HG03103 (cell line): ENCODE measurements at regions not wholly inside any gene's neighbourhood (a gene's known extent, or its start where the extent isn't known, plus 50 kb on each side); places are given as distances from the start of the nearest gene placed in this dataset.

ENCODE experiments used
- ATAC-seq: cut with Tn5 transposase; IDR thresholded peaks from one replicate; pipeline ENCODE4 v1.9.1; 2021; ENCODE audit warnings: low read depth; ENCODE audit not compliant: unreplicated experiment

DNA sequence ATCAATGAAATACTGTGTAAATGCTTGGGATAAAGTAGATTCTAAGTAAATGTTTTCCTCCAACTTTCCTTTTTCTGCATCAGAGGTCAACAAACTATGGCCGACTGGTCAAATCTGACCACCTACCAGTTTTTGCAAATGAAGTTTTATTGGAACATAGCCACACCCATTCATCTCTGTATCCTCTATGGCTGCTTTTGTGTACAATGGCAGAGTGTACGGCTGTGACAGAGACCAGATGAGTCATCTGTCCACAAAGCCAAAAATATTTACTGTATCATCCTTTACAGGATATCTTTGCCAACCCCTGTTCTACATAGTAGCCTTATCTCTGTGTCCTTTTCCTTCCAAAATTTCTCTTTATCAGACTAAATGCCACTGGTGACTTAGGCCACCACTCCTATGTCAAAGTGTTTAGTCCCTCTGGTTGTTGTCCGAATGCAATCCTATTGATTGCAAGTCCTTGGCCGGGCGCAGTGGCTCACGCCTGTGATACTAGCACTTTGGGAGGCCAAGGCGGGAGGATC is 218.4 kb upstream of the KLF4 start:
- no peak for ATAC-seq

GRCh38 chr9:107707428-107707837 is 217.9 kb upstream of the KLF4 start:
- ATAC-seq, result no peak

DNA sequence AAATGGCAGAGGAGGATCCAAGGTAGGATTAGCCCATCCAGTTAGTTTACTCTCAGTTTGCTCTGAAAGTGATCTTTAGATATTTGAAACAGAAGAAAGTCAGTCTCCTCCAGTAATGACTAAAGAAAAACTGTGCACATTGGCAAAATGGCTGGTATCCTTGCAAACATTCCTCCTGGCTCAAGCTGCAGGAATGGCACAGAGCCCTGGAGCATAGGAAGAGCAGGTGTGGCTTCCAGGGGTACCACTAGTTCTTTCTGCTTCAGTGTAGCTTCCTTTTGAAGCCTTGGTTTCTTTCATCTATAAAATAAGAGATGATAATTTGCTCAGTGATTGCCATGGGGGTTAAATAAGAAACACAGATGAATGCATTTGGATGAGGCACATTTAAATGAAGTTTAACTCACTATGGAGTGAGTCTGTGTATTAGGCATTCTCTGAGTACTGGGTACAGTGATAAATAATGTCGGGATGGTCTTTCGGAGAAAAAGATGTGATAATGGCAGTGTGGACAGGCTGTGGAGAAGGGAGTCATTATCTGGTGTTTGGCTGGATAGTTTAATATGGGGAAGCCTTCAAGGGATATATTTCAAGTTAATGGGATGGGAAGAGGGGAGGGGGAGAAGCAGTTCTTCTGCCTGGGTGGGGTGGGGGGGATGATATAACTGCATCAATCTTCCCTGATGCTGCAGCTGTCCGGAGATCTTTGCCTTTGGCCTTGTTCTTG is 217.3 kb upstream of the KLF4 start:
- ATAC-seq, result no peak

GRCh38 chr9:107705521-107705920 is 216.0 kb upstream of the KLF4 start:
- ATAC-seq, result no peak

- no peak for ATAC-seq
Measured at GRCh38 chr9:107704774-107705173, 215.2 kb upstream of the KLF4 start.

DNA sequence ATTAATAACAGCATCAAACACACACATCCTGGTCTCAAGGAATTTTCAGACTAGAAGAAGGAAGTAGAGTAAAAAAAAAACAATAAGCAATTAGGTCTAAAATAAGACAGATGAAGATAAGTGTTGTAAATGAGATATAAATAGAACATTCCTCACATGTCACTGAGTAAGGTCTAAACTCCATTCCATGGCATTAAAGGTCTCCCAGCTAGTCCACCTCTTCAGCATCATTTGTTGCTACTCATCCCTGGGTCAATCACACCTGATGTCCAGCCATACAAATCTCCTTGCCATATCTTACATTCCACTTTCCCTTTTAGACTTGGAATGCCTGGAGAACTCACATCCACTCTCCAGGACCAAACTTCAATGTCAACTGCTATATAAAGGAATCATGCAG is 214.1 kb upstream of the KLF4 start:
- ATAC-seq, result no peak

DNA sequence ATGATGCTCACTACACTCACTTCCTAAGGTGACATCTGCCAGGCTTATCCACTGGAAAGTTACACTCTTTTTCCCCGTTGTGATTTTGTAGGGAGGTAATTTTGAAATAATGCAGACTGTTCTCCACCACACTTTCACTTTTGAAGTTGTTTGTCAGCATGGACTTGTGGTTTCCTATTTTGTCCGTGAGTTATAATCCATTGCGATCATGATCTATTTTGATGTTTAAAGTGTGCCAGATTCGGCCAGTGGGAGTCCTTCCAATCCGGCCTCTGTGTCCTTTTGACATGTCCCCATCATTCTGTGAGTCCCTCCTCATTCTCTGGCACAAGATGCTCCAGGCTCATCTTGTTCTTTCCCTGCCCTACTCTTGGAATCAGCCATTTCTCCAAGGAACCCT is 211.3 kb upstream of the KLF4 start:
- ATAC-seq, result no peak

GRCh38 chr9:107699231-107699630 is 209.7 kb upstream of the KLF4 start:
- ATAC-seq, result no peak

DNA sequence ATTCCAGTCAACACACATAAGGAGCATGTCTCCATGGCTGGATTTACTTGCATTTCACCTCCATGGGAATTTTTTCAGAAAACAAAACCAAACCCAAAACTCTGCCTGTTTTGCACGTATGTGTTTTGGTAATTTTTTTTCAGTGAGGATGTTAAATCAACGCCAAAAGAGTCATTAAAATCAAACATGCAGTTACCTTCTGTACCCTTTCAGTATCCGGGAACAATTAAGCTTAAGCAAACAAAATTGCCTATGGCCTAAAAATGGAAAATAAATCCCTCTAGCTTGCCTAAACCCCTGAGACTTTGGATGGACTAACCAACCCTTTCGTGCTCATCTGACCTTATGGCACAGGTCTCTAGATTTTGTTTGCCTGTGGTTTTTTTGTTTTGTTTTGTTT is 209.2 kb upstream of the KLF4 start:
- no peak for ATAC-seq

GRCh38 chr9:107696302-107696701 is 206.7 kb upstream of the KLF4 start:
- ATAC-seq, result no peak

DNA sequence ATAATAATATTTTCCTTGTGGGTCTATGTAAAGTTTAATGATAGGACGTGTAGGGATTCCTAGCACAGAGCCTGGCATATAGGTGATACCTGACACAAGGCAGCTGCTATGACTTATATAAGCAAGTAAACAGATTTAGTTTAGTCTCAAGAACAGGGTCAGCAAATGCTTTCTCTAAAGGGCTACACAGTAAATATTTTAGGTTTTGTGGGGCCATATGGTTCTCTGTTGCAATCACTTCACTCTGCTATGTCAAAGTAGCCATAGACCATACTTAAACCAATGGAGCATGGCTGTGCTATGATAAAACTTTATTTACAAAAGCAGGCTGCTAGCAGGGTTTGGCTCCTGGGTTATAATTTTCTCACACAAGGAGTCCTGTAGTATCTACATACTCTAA is 204.8 kb upstream of the KLF4 start:
- ATAC-seq, result no peak

- ATAC-seq, result no peak
Measured at GRCh38 chr9:107693625-107694326, 204.2 kb upstream of the KLF4 start.

GRCh38 chr9:107691664-107692063 is 202.1 kb upstream of the KLF4 start:
- no peak for ATAC-seq

GRCh38 chr9:107690021-107690420 is 200.5 kb upstream of the KLF4 start:
- no peak for ATAC-seq

DNA sequence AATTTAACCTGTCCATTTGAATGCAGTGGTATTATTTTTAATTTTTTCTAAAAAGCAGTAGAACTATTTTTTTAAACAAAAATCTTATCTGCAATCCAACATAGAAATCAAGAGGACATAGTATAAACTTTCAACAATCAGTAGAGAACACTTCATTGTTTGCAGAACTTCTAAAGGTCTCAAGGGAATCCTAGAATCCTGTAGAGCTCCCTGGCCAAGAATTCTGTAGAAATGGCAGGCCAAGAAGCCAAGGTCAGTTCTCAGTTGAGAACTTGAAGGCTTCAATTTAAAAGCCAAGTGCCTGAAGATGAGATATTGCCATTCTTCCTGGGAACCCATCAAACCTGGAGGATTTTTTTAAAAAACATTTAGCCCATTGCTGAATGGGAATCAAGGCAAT is 199.2 kb upstream of the KLF4 start:
- ATAC-seq, result no peak

DNA sequence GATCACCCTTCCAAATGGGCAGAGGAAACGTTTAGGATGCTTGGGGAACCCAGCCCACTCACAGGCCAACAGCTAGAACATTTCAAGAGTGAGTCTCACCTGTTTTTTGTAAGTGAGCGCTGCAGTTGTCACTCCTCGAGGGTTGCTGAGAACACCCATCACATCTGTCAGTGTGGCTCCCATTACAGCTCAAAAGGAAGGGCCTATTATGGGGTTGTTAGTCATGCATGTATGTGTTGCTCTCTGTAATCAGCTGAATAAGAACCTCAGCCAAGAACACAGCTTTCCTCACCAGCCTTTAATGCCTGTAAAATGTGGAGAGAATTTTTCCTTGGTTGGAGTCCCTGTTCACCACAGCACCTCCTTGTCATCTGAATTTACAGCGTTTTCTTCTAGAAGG is 196.3 kb upstream of the KLF4 start:
- no peak for ATAC-seq

DNA sequence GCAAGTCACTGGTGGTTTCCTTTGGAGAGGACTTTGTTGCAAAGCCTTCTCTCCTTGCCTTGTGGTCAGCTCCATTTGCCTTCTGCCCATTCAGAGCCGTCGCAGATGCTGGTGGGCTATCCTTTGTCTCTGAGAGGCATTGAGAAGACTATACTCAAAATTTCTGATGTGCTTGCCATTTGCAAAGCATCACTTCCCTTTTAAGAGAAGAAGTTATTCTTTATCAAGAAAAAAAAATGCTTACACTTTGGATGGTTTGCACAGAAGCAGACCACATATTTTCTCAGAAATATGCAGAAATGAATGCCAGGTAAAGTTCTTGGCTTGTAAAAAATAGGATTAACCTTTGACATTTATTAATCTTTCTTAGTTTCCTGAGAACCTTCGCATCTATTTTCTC is 195.8 kb upstream of the KLF4 start:
- no peak for ATAC-seq

- ATAC-seq, result no peak
Measured at GRCh38 chr9:107684224-107684623, 194.7 kb upstream of the KLF4 start.

GRCh38 chr9:107683566-107683965 is 194.0 kb upstream of the KLF4 start:
- no peak for ATAC-seq

DNA sequence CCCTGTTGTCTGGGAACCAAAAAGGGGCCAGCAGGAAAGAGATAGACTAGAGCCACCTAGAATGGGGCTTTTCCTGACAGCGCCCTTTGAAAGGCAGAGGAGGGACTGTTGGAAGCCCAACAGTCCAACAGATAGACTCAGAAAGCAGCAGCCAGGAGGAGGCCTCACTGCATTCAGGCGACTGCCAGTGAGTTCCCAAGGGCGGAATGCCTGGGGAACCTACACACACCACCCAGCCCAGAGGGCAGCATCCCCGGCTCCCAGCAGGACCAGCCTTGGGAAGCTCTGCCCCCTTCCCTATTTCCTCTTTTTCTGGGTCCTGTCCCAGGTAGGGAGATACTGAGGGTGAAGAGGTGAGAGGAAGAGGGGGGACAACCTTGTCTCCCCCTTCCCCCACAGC is 192.4 kb upstream of the KLF4 start:
- ATAC-seq, result no peak

- ATAC-seq, result no peak
Measured at GRCh38 chr9:107675351-107676259, 186.0 kb upstream of the KLF4 start.
